ENCODE measurements at regions not wholly inside any gene's neighbourhood (a gene's known extent, or its start where the extent isn't known, plus 50 kb on each side); places are given as distances from the start of the nearest gene placed in this dataset.

- TF ChIP-seq CTCF (IDR thresholded peaks at IDR 0.05) (no peak), EZH2 (IDR thresholded peaks at IDR 0.05) (no peak), EZH2phosphoT487 (IDR thresholded peaks at IDR 0.05) (no peak)
Observed at GRCh38 chr3:10760199-10760598, 55.8 kb upstream of the SLC6A11 start.
